Tibial nerve (tissue), 4 donors: ENCODE measurements at regions not wholly inside any gene's neighbourhood (a gene's known extent, or its start where the extent isn't known, plus 50 kb on each side); places are given as distances from the start of the nearest gene placed in this dataset.

Experiments used
- CTCF ChIP-seq, 5 experiments: fragments of 200-600 bp in 3 of 5; fragments of 450-650 bp in 2 of 5; sonication (generic) in 3 of 5; IDR thresholded peaks; one replicate each; pipeline ENCODE4 v1.5.1; 2016 to 2019; ENCODE audit warnings: antibody characterized with exemption in 5 of 5, mild to moderate bottlenecking in 3 of 5, moderate library complexity in 2 of 5
- EP300 ChIP-seq, 2 donors: sonication (generic); formaldehyde crosslinking; IDR thresholded peaks; one replicate each; pipeline ENCODE4 v1.6.1; 2017; ENCODE audit warnings: antibody characterized with exemption in 2 of 2, mild to moderate bottlenecking in 1 of 2
- POLR2A ChIP-seq, 2 donors: fragments of 450-650 bp; IDR thresholded peaks; one replicate each; pipeline ENCODE4 v1.6.1; 2017; ENCODE audit warnings: antibody characterized with exemption in 2 of 2, mild to moderate bottlenecking in 2 of 2, moderate library complexity in 2 of 2

DNA sequence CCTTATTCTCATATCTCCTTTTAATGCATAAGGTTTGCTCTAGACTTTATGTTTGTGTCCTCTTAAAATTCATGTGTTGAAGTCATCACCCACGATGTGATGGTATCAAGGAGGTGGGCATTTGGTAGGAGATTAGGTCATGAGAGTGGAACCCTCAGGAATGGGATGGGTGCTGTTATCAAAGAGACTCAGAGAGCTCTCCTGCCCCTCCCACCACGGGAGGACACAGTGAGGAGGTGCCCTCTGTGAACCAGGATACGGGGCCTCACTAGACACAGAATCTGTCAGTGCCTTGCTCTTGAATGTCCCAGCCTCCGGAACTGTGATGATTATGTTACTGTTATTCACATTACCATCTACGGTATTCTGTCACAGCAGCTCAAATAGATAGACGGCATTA, 359.0 kb downstream of the IRX1 start:
- no peak for TF ChIP-seq POLR2A (IDR thresholded peaks at IDR 0.05)
- no peak for TF ChIP-seq CTCF (IDR thresholded peaks at IDR 0.05)
- no peak for TF ChIP-seq EP300 (IDR thresholded peaks at IDR 0.05)
